Neural cell (in vitro differentiated cells): ENCODE measurements at regions not wholly inside any gene's neighbourhood (a gene's known extent, or its start where the extent isn't known, plus 50 kb on each side); places are given as distances from the start of the nearest gene placed in this dataset.

ENCODE experiments used
- H2AFZ ChIP-seq: fragments of 200-600, 300-800 bp; sonication (generic), shearing (Covaris generic); 2 replicates; pipeline ENCODE4 v1.6.0; 2014; ENCODE audit warnings: low read depth, mild to moderate bottlenecking, antibody characterized with exemption, low read length, moderate library complexity
- H3F3A ChIP-seq: fragments of 200-600 bp; shearing (Covaris generic); 2 replicates; pipeline ENCODE4 v1.6.1; 2016; ENCODE audit warnings: mild to moderate bottlenecking, moderate library complexity, mixed read lengths, antibody characterized with exemption, low read length; ENCODE audit not compliant: insufficient read depth, poor library complexity, severe bottlenecking
- H3K27ac ChIP-seq: fragments of 200-600, 300-800 bp; sonication (generic), shearing (Covaris generic); 2 replicates; pipeline ENCODE4 v1.5.1; 2014; ENCODE audit warnings: mild to moderate bottlenecking, low read length, moderate library complexity
- H3K27me3 ChIP-seq: fragments of 300-800, 200-600 bp; sonication (generic), shearing (Covaris generic); 2 replicates; pipeline ENCODE4 v1.6.0; 2014; ENCODE audit warnings: mild to moderate bottlenecking, low read depth, low read length, moderate library complexity; ENCODE audit not compliant: insufficient read depth
- H3K36me3 ChIP-seq: fragments of 300-800, 200-600 bp; sonication (generic), shearing (Covaris generic); 2 replicates; pipeline ENCODE4 v1.5.1; 2014; ENCODE audit warnings: mild to moderate bottlenecking, antibody characterized with exemption, low read length, moderate library complexity; ENCODE audit not compliant: insufficient read depth
- H3K4me2 ChIP-seq: fragments of 300-800, 200-600 bp; sonication (generic), shearing (Covaris generic); 2 replicates; pipeline ENCODE4 v1.6.0; 2014; ENCODE audit warnings: mild to moderate bottlenecking, low read length
- H3K4me3 ChIP-seq: fragments of 300-800, 200-600 bp; sonication (generic), shearing (Covaris generic); 2 replicates; pipeline ENCODE4 v1.5.1; 2014; ENCODE audit warnings: mild to moderate bottlenecking, low read length, moderate library complexity
- H3K79me2 ChIP-seq: fragments of 200-600 bp; shearing (Covaris generic); replicated peaks from 2 replicates; pipeline ENCODE4 v1.6.0; 2014; ENCODE audit warnings: mild to moderate bottlenecking, low read length, moderate library complexity; ENCODE audit not compliant: insufficient read depth
- H3K9ac ChIP-seq: fragments of 300-800, 200-600 bp; sonication (generic), shearing (Covaris generic); 2 replicates; pipeline ENCODE4 v1.6.1; 2016; ENCODE audit warnings: mild to moderate bottlenecking, low read length, mixed read lengths
- H3K9me2 ChIP-seq: fragments of 200-600 bp; shearing (Covaris generic); 2 replicates; pipeline ENCODE4 v1.6.1; 2016; ENCODE audit warnings: mild to moderate bottlenecking, low read length, mixed read lengths; ENCODE audit not compliant: insufficient read depth
- H3K9me3 ChIP-seq: fragments of 200-600, 300-800 bp; sonication (generic), shearing (Covaris generic); 2 replicates; pipeline ENCODE4 v1.6.1; 2016; ENCODE audit warnings: mild to moderate bottlenecking, mixed run types, low read length, moderate library complexity, mixed read lengths
- H4K20me1 ChIP-seq: fragments of 200-600 bp; shearing (Covaris generic); 2 replicates; pipeline ENCODE4 v1.6.1; 2016; ENCODE audit warnings: mild to moderate bottlenecking, mixed run types; ENCODE audit not compliant: insufficient read depth
- CTCF ChIP-seq: fragments of 450-650 bp; IDR thresholded peaks from 2 replicates; pipeline ENCODE4 v1.5.1; 2014; ENCODE audit warnings: antibody characterized with exemption, mild to moderate bottlenecking, moderate library complexity; ENCODE audit not compliant: poor library complexity, severe bottlenecking
- EP300 ChIP-seq: fragments of 450-650 bp; conservative IDR thresholded peaks from 2 replicates; pipeline ENCODE4 v1.6.1; 2014; ENCODE audit warnings: antibody characterized with exemption, mild to moderate bottlenecking, moderate library complexity; ENCODE audit not compliant: poor library complexity, severe bottlenecking
- EZH2 ChIP-seq: fragments of 200-600, 300-800 bp; shearing (Covaris generic), sonication (generic); IDR thresholded peaks from 2 replicates; pipeline ENCODE4 v1.6.1; 2014; ENCODE audit warnings: antibody characterized with exemption, low read length, borderline replicate concordance, mild to moderate bottlenecking; ENCODE audit not compliant: insufficient read depth, poor library complexity, severe bottlenecking
- MXI1 ChIP-seq: fragments of 450-650 bp; conservative IDR thresholded peaks from 2 replicates; pipeline ENCODE4 v1.6.1; 2014; ENCODE audit warnings: antibody characterized with exemption, mild to moderate bottlenecking; ENCODE audit not compliant: poor library complexity, severe bottlenecking
- POLR2AphosphoS5 ChIP-seq: IDR thresholded peaks from 2 replicates; pipeline ENCODE4 v1.6.1; 2012
- RAD21 ChIP-seq: fragments of 450-650 bp; conservative IDR thresholded peaks from 2 replicates; pipeline ENCODE4 v1.6.1; 2014; ENCODE audit warnings: antibody characterized with exemption, mild to moderate bottlenecking, moderate library complexity
- REST ChIP-seq: IDR thresholded peaks from 2 replicates; pipeline ENCODE4 v1.6.1; 2012; ENCODE audit warnings: borderline replicate concordance
- SMC3 ChIP-seq: fragments of 450-650 bp; conservative IDR thresholded peaks from 2 replicates; pipeline ENCODE4 v1.6.1; 2014; ENCODE audit warnings: antibody characterized with exemption, mild to moderate bottlenecking, moderate library complexity; ENCODE audit not compliant: poor library complexity
- TAF1 ChIP-seq: IDR thresholded peaks from 2 replicates; pipeline ENCODE4 v1.6.1; 2012; ENCODE audit warnings: low read depth

DNA sequence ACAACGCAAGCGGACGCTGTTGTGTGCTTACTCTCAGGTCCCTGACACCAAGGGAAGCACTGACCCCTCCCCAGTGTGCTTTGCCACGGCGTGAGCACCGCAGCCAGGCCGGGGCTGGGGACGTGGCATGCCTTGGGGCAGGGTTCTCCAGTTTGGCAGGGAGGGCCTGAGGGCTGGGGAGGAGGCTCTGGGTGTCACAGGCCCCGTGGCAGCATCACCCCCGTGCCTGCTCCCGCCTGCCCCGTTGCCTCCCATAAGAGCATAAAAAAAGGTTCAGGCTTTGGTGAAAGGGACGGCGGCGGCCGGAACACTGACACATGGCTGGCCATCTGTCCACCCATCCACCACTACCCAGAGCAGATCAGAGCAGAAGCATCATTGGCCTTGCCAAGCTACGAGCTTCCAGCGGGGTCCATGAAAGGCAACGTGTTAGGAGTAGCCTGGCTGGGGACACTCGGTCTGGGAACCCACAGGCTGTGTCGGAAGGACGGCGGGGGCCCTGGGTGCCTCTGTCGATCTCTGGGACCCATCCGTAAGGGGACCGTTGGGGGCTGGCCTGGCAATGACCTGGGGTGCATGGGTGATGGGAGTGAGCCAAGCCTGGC lies 183.0 kb downstream of the IGLL1 start:
- Histone ChIP-seq H3K9me3 (no peaks in the 10 kb centered on the region), H3K9me2 (no peaks in the 10 kb centered on the region), H3K27ac (no peak overlapping the region), H3K4me3 (no peak overlapping the region), H3K36me3 (no peaks in the 10 kb centered on the region), H3F3A (no peaks in the 10 kb centered on the region), H3K4me2 (no peak overlapping the region), H3K27me3 (no peaks in the 10 kb centered on the region), H2AFZ (no peak overlapping the region), H3K79me2 (no peaks in the 10 kb centered on the region), H4K20me1 (no peaks in the 10 kb centered on the region), H3K9ac (no peak overlapping the region)
- TF ChIP-seq REST = no peak
- TF ChIP-seq CTCF = no peak
- TF ChIP-seq TAF1 = no peak
- no peak for TF ChIP-seq RAD21
- TF ChIP-seq MXI1 = no peak
- TF ChIP-seq EP300 = no peak
- TF ChIP-seq EZH2 = no peak
- no peak for TF ChIP-seq POLR2AphosphoS5
- TF ChIP-seq SMC3 = no peak

DNA sequence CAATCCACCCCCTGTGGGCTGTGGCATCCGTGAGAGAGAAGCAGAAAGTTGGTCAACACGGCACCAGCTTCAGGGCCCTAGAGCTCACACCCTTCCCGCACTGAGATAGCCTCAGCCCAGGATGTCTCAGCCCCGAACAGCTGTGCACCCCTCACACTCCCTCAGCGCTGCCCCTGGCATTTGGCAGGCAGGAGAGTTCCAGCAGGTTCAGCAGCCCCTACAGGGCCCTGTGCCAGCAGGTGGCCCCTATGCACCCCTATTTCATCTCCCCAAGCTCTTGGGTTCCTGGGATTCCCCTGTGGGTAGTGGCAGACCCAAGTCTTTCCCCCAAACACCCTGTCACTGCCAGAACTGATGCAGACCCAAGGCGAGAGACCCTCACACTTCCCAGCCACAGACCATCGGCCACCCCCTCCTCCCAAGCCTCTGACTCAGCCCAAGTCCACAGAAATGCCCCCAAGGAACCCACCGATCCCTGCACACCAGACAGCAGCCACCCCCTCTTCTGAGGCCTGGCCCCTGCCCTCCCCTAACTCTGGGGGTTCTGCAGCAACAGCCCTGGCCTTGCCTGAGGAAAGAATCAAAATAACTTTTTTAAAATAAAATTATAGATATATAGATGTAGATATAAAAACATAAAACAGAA lies 183.6 kb downstream of the IGLL1 start:
- TF ChIP-seq CTCF = no peak
- TF ChIP-seq RAD21 = no peak
- no peak for TF ChIP-seq REST
- no peak for TF ChIP-seq EP300
- TF ChIP-seq POLR2AphosphoS5 = no peak
- TF ChIP-seq MXI1 = no peak
- TF ChIP-seq EZH2 = no peak
- TF ChIP-seq SMC3 = no peak
- H3K9ac ChIP-seq = no peak overlapping the region
- H3K4me2 ChIP-seq = no peak overlapping the region
- no peak overlapping the region for H3K4me3 ChIP-seq
- no peaks in the 10 kb centered on the region for H3K79me2 ChIP-seq
- H3K9me3 ChIP-seq = no peaks in the 10 kb centered on the region
- no peaks in the 10 kb centered on the region for H3K9me2 ChIP-seq
- no peaks in the 10 kb centered on the region for H4K20me1 ChIP-seq
- no peak overlapping the region for H3K27ac ChIP-seq
- no peak overlapping the region for H2AFZ ChIP-seq
- H3F3A ChIP-seq = no peaks in the 10 kb centered on the region
- no peaks in the 10 kb centered on the region for H3K27me3 ChIP-seq
- H3K36me3 ChIP-seq = no peaks in the 10 kb centered on the region
